ENCODE measurements at regions not wholly inside any gene's neighbourhood (a gene's known extent, or its start where the extent isn't known, plus 50 kb on each side); places are given as distances from the start of the nearest gene placed in this dataset.

GRCh38 chr11:116185551-116185950 lies 587.2 kb downstream of the BUD13 start:
- TF ChIP-seq EZH2 (IDR thresholded peaks at IDR 0.05; ENCODE audit: insufficient read depth, poor library complexity, severe bottlenecking) (no peak), EZH2phosphoT487 (IDR thresholded peaks at IDR 0.05; ENCODE audit: insufficient read depth, low read depth) (no peak)

All from GM23248 (cell line).